B cell (primary cell): ENCODE measurements at regions not wholly inside any gene's neighbourhood (a gene's known extent, or its start where the extent isn't known, plus 50 kb on each side); places are given as distances from the start of the nearest gene placed in this dataset.

Experiments
- EZH2 ChIP-seq: IDR thresholded peaks from 2 replicates; pipeline ENCODE4 v1.6.1; 2012; ENCODE audit warnings: borderline replicate concordance, low read depth, mild to moderate bottlenecking, moderate library complexity, low read length; ENCODE audit not compliant: insufficient read depth, poor library complexity, severe bottlenecking
- TF ChIP-seq, protein P1 (sequence below): fragments of 200-600 bp; IDR thresholded peaks from one replicate; pipeline ENCODE4 v1.8.0; 2022; ENCODE audit warnings: antibody characterized with exemption, mild to moderate bottlenecking

DNA sequence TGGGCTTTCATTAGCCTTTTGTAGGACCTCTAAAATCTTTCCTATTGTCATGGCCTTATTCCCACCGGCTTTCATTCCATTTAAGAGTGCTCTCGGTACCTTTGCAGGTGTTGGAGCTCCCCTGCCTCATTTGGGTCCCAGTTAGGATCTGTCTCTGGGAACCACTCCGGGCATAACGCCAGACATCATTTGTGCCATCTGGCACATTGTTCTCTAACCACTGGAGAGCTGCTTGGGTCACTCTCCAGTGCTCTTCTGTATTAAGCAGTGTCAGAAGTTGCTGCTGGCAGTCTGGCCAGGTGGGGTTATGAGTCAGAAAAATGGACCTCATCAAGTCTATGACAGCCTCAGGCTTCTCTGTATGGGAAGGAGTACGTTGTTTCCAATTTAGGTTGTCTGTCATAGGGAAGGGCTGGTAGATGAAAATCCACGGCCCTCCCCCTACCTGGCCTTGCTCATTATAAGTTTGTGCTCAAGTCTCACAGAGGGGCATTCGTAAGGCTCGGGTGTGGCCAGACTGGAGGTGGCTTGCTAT lies 62.9 kb upstream of the MOCS1 start:
- TF ChIP-seq, protein P1, sequence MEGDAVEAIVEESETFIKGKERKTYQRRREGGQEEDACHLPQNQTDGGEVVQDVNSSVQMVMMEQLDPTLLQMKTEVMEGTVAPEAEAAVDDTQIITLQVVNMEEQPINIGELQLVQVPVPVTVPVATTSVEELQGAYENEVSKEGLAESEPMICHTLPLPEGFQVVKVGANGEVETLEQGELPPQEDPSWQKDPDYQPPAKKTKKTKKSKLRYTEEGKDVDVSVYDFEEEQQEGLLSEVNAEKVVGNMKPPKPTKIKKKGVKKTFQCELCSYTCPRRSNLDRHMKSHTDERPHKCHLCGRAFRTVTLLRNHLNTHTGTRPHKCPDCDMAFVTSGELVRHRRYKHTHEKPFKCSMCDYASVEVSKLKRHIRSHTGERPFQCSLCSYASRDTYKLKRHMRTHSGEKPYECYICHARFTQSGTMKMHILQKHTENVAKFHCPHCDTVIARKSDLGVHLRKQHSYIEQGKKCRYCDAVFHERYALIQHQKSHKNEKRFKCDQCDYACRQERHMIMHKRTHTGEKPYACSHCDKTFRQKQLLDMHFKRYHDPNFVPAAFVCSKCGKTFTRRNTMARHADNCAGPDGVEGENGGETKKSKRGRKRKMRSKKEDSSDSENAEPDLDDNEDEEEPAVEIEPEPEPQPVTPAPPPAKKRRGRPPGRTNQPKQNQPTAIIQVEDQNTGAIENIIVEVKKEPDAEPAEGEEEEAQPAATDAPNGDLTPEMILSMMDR = no peak
- TF ChIP-seq EZH2 = no peak
